Neuronal stem cell (in vitro differentiated cells): ENCODE measurements at regions not wholly inside any gene's neighbourhood (a gene's known extent, or its start where the extent isn't known, plus 50 kb on each side); places are given as distances from the start of the nearest gene placed in this dataset.
"Not testable (repeated sequence)": the region's sequence is repeated elsewhere in the genome, so short reads cannot be mapped to it uniquely, and the experiment has no call there.

ENCODE experiments used
- DNase-seq: peaks from one replicate; pipeline ENCODE4 v3.0.0-alpha.2; 2013; ENCODE audit warnings: low spot score
- H2AFZ ChIP-seq: one replicate; pipeline ENCODE4 v1.6.1; 2013; ENCODE audit warnings: mild to moderate bottlenecking, low read length, inconsistent platforms
- H2AK5ac ChIP-seq: 2 replicates; pipeline ENCODE4 v1.6.1; 2013; ENCODE audit warnings: low read depth, mild to moderate bottlenecking, inconsistent platforms, low read length, moderate library complexity, mixed read lengths
- H2BK120ac ChIP-seq: 2 replicates; pipeline ENCODE4 v1.6.1; 2013; ENCODE audit warnings: low read depth, mild to moderate bottlenecking, inconsistent platforms, low read length, moderate library complexity, mixed read lengths
- H2BK12ac ChIP-seq: one replicate; pipeline ENCODE4 v1.6.1; 2013; ENCODE audit warnings: low read length, inconsistent platforms
- H2BK15ac ChIP-seq: 2 replicates; pipeline ENCODE4 v1.6.1; 2013; ENCODE audit warnings: mild to moderate bottlenecking, low read length, inconsistent platforms, mixed read lengths
- H2BK5ac ChIP-seq: one replicate; pipeline ENCODE4 v1.6.1; 2013; ENCODE audit warnings: inconsistent platforms, mild to moderate bottlenecking, low read length, moderate library complexity
- H3K14ac ChIP-seq: one replicate; pipeline ENCODE4 v1.6.1; 2013; ENCODE audit warnings: low read length, inconsistent platforms
- H3K18ac ChIP-seq: 2 replicates; pipeline ENCODE4 v1.6.1; 2013; ENCODE audit warnings: low read length, inconsistent platforms
- H3K23ac ChIP-seq: 2 replicates; pipeline ENCODE4 v1.6.1; 2013; ENCODE audit warnings: low read depth, mild to moderate bottlenecking, mixed read lengths, low read length, inconsistent platforms; ENCODE audit not compliant: poor library complexity
- H3K27ac ChIP-seq: replicated peaks from 3 replicates; pipeline ENCODE4 v1.5.1; 2013; ENCODE audit warnings: low read length, inconsistent platforms
- H3K27me3 ChIP-seq, 3 experiments: 2 replicates each; pipeline ENCODE4 v1.6.1; 2013; ENCODE audit warnings: low read length in 3 of 3, mild to moderate bottlenecking in 2 of 3, inconsistent platforms in 1 of 3, low read depth in 1 of 3, mixed read lengths in 1 of 3, moderate library complexity in 1 of 3; ENCODE audit not compliant: control insufficient read depth in 3 of 3, insufficient read depth in 3 of 3
- H3K36me3 ChIP-seq, 2 donors: replicated peaks in 1 of 2; 2 replicates each; pipeline ENCODE4 v1.6.1; 2013; ENCODE audit warnings: low read length in 2 of 2; ENCODE audit not compliant: control insufficient read depth in 2 of 2, insufficient read depth in 2 of 2
- H3K4ac ChIP-seq: 2 replicates; pipeline ENCODE4 v1.6.1; 2013; ENCODE audit warnings: inconsistent platforms, mild to moderate bottlenecking, low read length, moderate library complexity
- H3K4me1 ChIP-seq, 2 donors: 1 replicate in 1 of 2; 2 replicates in 1 of 2; pipeline ENCODE4 v1.6.1; 2013; ENCODE audit warnings: low read length in 2 of 2, low read depth in 1 of 2; ENCODE audit not compliant: control insufficient read depth in 2 of 2, insufficient read depth in 1 of 2
- H3K4me2 ChIP-seq: one replicate; pipeline ENCODE4 v1.6.1; 2013; ENCODE audit warnings: mild to moderate bottlenecking, low read length, inconsistent platforms; ENCODE audit not compliant: insufficient read depth, poor library complexity, severe bottlenecking
- H3K4me3 ChIP-seq, 2 donors: 2 replicates each; pipeline ENCODE4 v1.5.1; 2013; ENCODE audit warnings: low read length in 2 of 2, mild to moderate bottlenecking in 2 of 2, inconsistent platforms in 1 of 2, moderate library complexity in 1 of 2
- H3K79me1 ChIP-seq: one replicate; pipeline ENCODE4 v1.6.1; 2013; ENCODE audit warnings: low read depth, mild to moderate bottlenecking, inconsistent platforms, low read length, moderate library complexity
- H3K9ac ChIP-seq: one replicate; pipeline ENCODE4 v1.6.1; 2013; ENCODE audit warnings: mild to moderate bottlenecking, low read depth, low read length, inconsistent platforms; ENCODE audit not compliant: poor library complexity
- H3K9me3 ChIP-seq, 2 donors: replicated peaks in 1 of 2; 2 replicates each; pipeline versions ENCODE3 to v1.6.1; 2013; ENCODE audit warnings: low read length in 2 of 2, mild to moderate bottlenecking in 2 of 2, inconsistent platforms in 1 of 2, low read depth in 1 of 2, mixed read lengths in 1 of 2, moderate library complexity in 1 of 2; ENCODE audit not compliant: control insufficient read depth in 2 of 2, insufficient read depth in 1 of 2
- H4K8ac ChIP-seq: one replicate; pipeline ENCODE4 v1.6.1; 2013; ENCODE audit warnings: low read depth, mild to moderate bottlenecking, inconsistent platforms, low read length, moderate library complexity
- H4K91ac ChIP-seq: one replicate; pipeline ENCODE4 v1.6.1; 2013; ENCODE audit warnings: low read length, low read depth, mild to moderate bottlenecking, inconsistent platforms; ENCODE audit not compliant: poor library complexity
- WGBS, 2 donors: extraction: QIAGEN DNeasy Blood & Tissue Kit; methylation state at CpG; one replicate each; pipeline ENCODE4 v1.1.7; 2013; ENCODE audit warnings: missing lambda C conversion rate in 2 of 2, mixed read lengths in 1 of 2; ENCODE audit not compliant: insufficient read length in 2 of 2, insufficient replicate concordance in 1 of 2; ENCODE audit errors: extremely low coverage in 2 of 2; 5-methylcytosine and 5-hydroxymethylcytosine counted together

- no peak overlapping the region for H2BK5ac ChIP-seq
- no peak overlapping the region for H2AK5ac ChIP-seq
- no peak overlapping the region for H2BK12ac ChIP-seq
- no peak overlapping the region for H4K8ac ChIP-seq
- no peak overlapping the region for H2AFZ ChIP-seq
- no peak overlapping the region for H3K18ac ChIP-seq
- H3K9ac ChIP-seq = no peak overlapping the region
- no peaks in the 10 kb centered on the region for H3K9me3 ChIP-seq
- H3K4me2 ChIP-seq = no peak overlapping the region
- H3K4me1 ChIP-seq = no peaks in the 10 kb centered on the region
- H3K23ac ChIP-seq = no peak overlapping the region
- H2BK15ac ChIP-seq = no peak overlapping the region
- no peaks in the 10 kb centered on the region for H3K79me1 ChIP-seq
- no peak overlapping the region for H3K27ac ChIP-seq
- no peak for DNase-seq
- H3K36me3 ChIP-seq = no peaks in the 10 kb centered on the region
- H2BK120ac ChIP-seq = no peak overlapping the region
- no peaks in the 10 kb centered on the region for H3K27me3 ChIP-seq
- H3K4ac ChIP-seq = no peak overlapping the region
- H4K91ac ChIP-seq = no peak overlapping the region
- no peak overlapping the region for H3K14ac ChIP-seq
- H3K4me3 ChIP-seq = no peak overlapping the region
Observed at GRCh38 chr11:109680127-109680526, 258.1 kb downstream of the C11orf87 start.

- not testable (repeated sequence) for H3K23ac ChIP-seq, H4K8ac ChIP-seq, H3K27ac ChIP-seq, H2BK12ac ChIP-seq, H3K18ac ChIP-seq, H2BK120ac ChIP-seq, H3K4me1 ChIP-seq, H2AK5ac ChIP-seq, H2BK15ac ChIP-seq, H3K4me3 ChIP-seq, H3K4me2 ChIP-seq, H3K9me3 ChIP-seq, H4K91ac ChIP-seq, H2AFZ ChIP-seq, H3K4ac ChIP-seq, H3K36me3 ChIP-seq, H2BK5ac ChIP-seq, H3K14ac ChIP-seq, H3K79me1 ChIP-seq, H3K27me3 ChIP-seq, DNase-seq, H3K9ac ChIP-seq
- no CpG with 5 or more reads among the region's 1 CpG for WGBS, 2 donors
Observed at GRCh38 chr11:109682788-109683187, 260.8 kb downstream of the C11orf87 start.

GRCh38 chr11:109695696-109696095, 273.7 kb downstream of the C11orf87 start:
- Histone ChIP-seq H3K4me2 (no peak overlapping the region), H3K36me3 (no peaks in the 10 kb centered on the region), H3K79me1 (no peaks in the 10 kb centered on the region), H3K4me1 (no peaks in the 10 kb centered on the region), H2BK5ac (no peak overlapping the region), H4K8ac (no peak overlapping the region), H3K4ac (no peak overlapping the region), H3K9me3 (peaks cover 10 to 11% of the 10 kb centered on the region in 2 donors), H3K18ac (no peak overlapping the region), H2AK5ac (no peak overlapping the region), H3K14ac (no peak overlapping the region), H3K27ac (no peak overlapping the region), H3K9ac (no peak overlapping the region), H2BK15ac (no peak overlapping the region), H3K23ac (no peak overlapping the region), H2AFZ (no peak overlapping the region), H4K91ac (no peak overlapping the region), H3K4me3 (no peak overlapping the region), H2BK120ac (no peak overlapping the region), H3K27me3 (no peaks in the 10 kb centered on the region), H2BK12ac (no peak overlapping the region)
- DNase-seq = no peak
- no CpG with 5 or more reads among the region's 4 CpGs for WGBS, 2 donors

GRCh38 chr11:109696191-109696897, 274.4 kb downstream of the C11orf87 start:
- no peaks in the 10 kb centered on the region for H3K27me3 ChIP-seq
- no peaks in the 10 kb centered on the region for H3K36me3 ChIP-seq
- H2BK120ac ChIP-seq = no peak overlapping the region
- no peak overlapping the region for H2AFZ ChIP-seq
- H3K9ac ChIP-seq = no peak overlapping the region
- H3K4ac ChIP-seq = no peak overlapping the region
- no peak overlapping the region for H2BK15ac ChIP-seq
- WGBS, 2 donors = no CpG with 5 or more reads among the region's 3 CpGs
- no peak overlapping the region for H2AK5ac ChIP-seq
- H3K4me2 ChIP-seq = no peak overlapping the region
- H4K91ac ChIP-seq = no peak overlapping the region
- H3K4me1 ChIP-seq = no peaks in the 10 kb centered on the region
- H4K8ac ChIP-seq = no peak overlapping the region
- H3K79me1 ChIP-seq = no peaks in the 10 kb centered on the region
- no peak overlapping the region for H2BK5ac ChIP-seq
- DNase-seq = no peak
- no peak overlapping the region for H2BK12ac ChIP-seq
- H3K23ac ChIP-seq = no peak overlapping the region
- no peak overlapping the region for H3K18ac ChIP-seq
- H3K14ac ChIP-seq = no peak overlapping the region
- H3K9me3 ChIP-seq = peaks cover 10 to 11% of the 10 kb centered on the region in 2 donors
- no peak overlapping the region for H3K27ac ChIP-seq
- H3K4me3 ChIP-seq = no peak overlapping the region
